B cell (primary cell): ENCODE measurements at regions not wholly inside any gene's neighbourhood (a gene's known extent, or its start where the extent isn't known, plus 50 kb on each side); places are given as distances from the start of the nearest gene placed in this dataset.

Experiments used
- ATAC-seq: fragments of 200-7000 bp; cut with Tn5 transposase; one replicate; pipeline ENCODE4 v1.10.0; 2021; ENCODE audit warnings: low read depth, mild to moderate bottlenecking, moderate number of reproducible peaks, moderate library complexity
- CTCF ChIA-PET: fragments of 350-600 bp; sonication (Branson Sonifier 250); formaldehyde crosslinking; loops from one replicate; lab custom pipeline; 2021; ENCODE audit warnings: antibody characterized with exemption, inconsistent platforms; lab: Charles Lee
- POLR2A ChIA-PET: fragments of 350-600 bp; sonication (Branson Sonifier 250); formaldehyde crosslinking; loops from one replicate; lab custom pipeline; 2021; ENCODE audit warnings: antibody characterized with exemption; lab: Charles Lee
- DNase-seq: peaks from one replicate; pipeline ENCODE4 v3.0.0; 2013
- H2AFZ ChIP-seq: 2 replicates; pipeline ENCODE4 v1.6.1; 2012; ENCODE audit warnings: mild to moderate bottlenecking, low read depth, low read length; ENCODE audit not compliant: insufficient read depth, poor library complexity, severe bottlenecking
- H3K27ac ChIP-seq, 2 donors: 1 replicate in 1 of 2; 2 replicates in 1 of 2; pipeline ENCODE4 v1.5.1; 2012 to 2013; ENCODE audit warnings: low read length in 2 of 2, mild to moderate bottlenecking in 2 of 2, moderate library complexity in 1 of 2
- H3K27me3 ChIP-seq, 4 experiments: fragments of 200-600 bp in 1 of 4; sonication (generic) in 1 of 4; replicated peaks in 1 of 4; 1 replicate in 2 of 4; 2 replicates in 2 of 4; pipeline versions ENCODE4 v1.6.1 to v1.7.0; 2013 to 2016; ENCODE audit warnings: low read length in 3 of 4, mild to moderate bottlenecking in 2 of 4, mixed read lengths in 1 of 4, moderate library complexity in 1 of 4; ENCODE audit not compliant: insufficient read depth in 4 of 4, control insufficient read depth in 3 of 4; ENCODE audit errors: control extremely low read depth in 1 of 4
- H3K36me3 ChIP-seq, 2 experiments: replicated peaks in 1 of 2; 1 replicate in 1 of 2; 2 replicates in 1 of 2; pipeline versions ENCODE4 v1.6.1 to v1.7.1; 2013; ENCODE audit warnings: low read length in 1 of 2; ENCODE audit not compliant: insufficient read depth in 2 of 2, control insufficient read depth in 1 of 2; ENCODE audit errors: control extremely low read depth in 1 of 2, extremely low read depth in 1 of 2
- H3K4me1 ChIP-seq, 2 donors: fragments of 200-600 bp in 1 of 2; sonication (generic) in 1 of 2; 1 replicate in 1 of 2; 2 replicates in 1 of 2; pipeline versions ENCODE4 v1.5.1 to v1.6.1; 2013 to 2017; ENCODE audit warnings: low read length in 2 of 2; ENCODE audit not compliant: control insufficient read depth in 2 of 2, insufficient read depth in 2 of 2
- H3K4me2 ChIP-seq: replicated peaks from 2 replicates; pipeline ENCODE3; 2012; ENCODE audit warnings: mild to moderate bottlenecking, low read depth, low read length; ENCODE audit not compliant: poor library complexity, severe bottlenecking
- H3K4me3 ChIP-seq, 5 experiments: fragments of 200-600 bp in 1 of 5; sonication (generic) in 1 of 5; 1 replicate in 3 of 5; 2 replicates in 2 of 5; pipeline versions ENCODE4 v1.5.1 to v1.7.0; 2011 to 2016; ENCODE audit warnings: low read length in 4 of 5, mild to moderate bottlenecking in 4 of 5, low read depth in 2 of 5, control low read depth in 1 of 5, moderate library complexity in 1 of 5; ENCODE audit not compliant: insufficient read depth in 1 of 5; ENCODE audit errors: control extremely low read depth in 1 of 5, extremely low read depth in 1 of 5
- H3K79me2 ChIP-seq: fragments of 200-600 bp; sonication (generic); one replicate; pipeline ENCODE4 v1.6.0; 2016; ENCODE audit warnings: low read length; ENCODE audit not compliant: control insufficient read depth, insufficient read depth
- H3K9ac ChIP-seq: fragments of 200-600 bp; sonication (generic); 2 replicates; pipeline ENCODE4 v1.6.1; 2017; ENCODE audit warnings: mild to moderate bottlenecking, low read length, moderate library complexity
- H3K9me3 ChIP-seq, 3 donors: one replicate each; pipeline versions ENCODE4 v1.6.1 to v1.7.1; 2013; ENCODE audit warnings: low read length in 2 of 3; ENCODE audit not compliant: control insufficient read depth in 2 of 3, insufficient read depth in 1 of 3; ENCODE audit errors: control extremely low read depth in 1 of 3
- H4K20me1 ChIP-seq: 2 replicates; pipeline ENCODE4 v1.6.0; 2012; ENCODE audit warnings: mild to moderate bottlenecking, low read length; ENCODE audit not compliant: insufficient read depth, control insufficient read depth, poor library complexity, severe bottlenecking
- H3K27ac Mint-ChIP-seq: one replicate; pipeline ENCODE4 v1.8.0; 2021; ENCODE audit warnings: mixed read lengths
- H3K27me3 Mint-ChIP-seq: one replicate; pipeline ENCODE4 v1.8.0; 2021; ENCODE audit warnings: mixed read lengths
- H3K4me1 Mint-ChIP-seq: one replicate; pipeline ENCODE4 v1.8.0; 2021; ENCODE audit warnings: mixed read lengths
- H3K4me3 Mint-ChIP-seq: one replicate; pipeline ENCODE4 v1.8.0; 2021; ENCODE audit warnings: mixed read lengths
- H3K9me3 Mint-ChIP-seq: one replicate; pipeline ENCODE4 v1.8.0; 2022; ENCODE audit warnings: mixed read lengths; ENCODE audit not compliant: insufficient read depth
- EZH2 ChIP-seq: IDR thresholded peaks from 2 replicates; pipeline ENCODE4 v1.6.1; 2012; ENCODE audit warnings: borderline replicate concordance, low read depth, mild to moderate bottlenecking, moderate library complexity, low read length; ENCODE audit not compliant: insufficient read depth, poor library complexity, severe bottlenecking
- WGBS: methylation state at CpG from one replicate; pipeline ENCODE4 v1.1.5; 2013; ENCODE audit warnings: missing lambda C conversion rate; ENCODE audit not compliant: insufficient coverage; 5-methylcytosine and 5-hydroxymethylcytosine counted together
- intact Hi-C: fragments of 100-400 bp; cut with micrococcal nuclease; formaldehyde crosslinking; loops from one replicate; pipeline ENCODE4 v1.10.0; 2022
- TF ChIP-seq, protein P1 (sequence below): fragments of 200-600 bp; IDR thresholded peaks from one replicate; pipeline ENCODE4 v1.8.0; 2022; ENCODE audit warnings: antibody characterized with exemption, mild to moderate bottlenecking

DNA sequence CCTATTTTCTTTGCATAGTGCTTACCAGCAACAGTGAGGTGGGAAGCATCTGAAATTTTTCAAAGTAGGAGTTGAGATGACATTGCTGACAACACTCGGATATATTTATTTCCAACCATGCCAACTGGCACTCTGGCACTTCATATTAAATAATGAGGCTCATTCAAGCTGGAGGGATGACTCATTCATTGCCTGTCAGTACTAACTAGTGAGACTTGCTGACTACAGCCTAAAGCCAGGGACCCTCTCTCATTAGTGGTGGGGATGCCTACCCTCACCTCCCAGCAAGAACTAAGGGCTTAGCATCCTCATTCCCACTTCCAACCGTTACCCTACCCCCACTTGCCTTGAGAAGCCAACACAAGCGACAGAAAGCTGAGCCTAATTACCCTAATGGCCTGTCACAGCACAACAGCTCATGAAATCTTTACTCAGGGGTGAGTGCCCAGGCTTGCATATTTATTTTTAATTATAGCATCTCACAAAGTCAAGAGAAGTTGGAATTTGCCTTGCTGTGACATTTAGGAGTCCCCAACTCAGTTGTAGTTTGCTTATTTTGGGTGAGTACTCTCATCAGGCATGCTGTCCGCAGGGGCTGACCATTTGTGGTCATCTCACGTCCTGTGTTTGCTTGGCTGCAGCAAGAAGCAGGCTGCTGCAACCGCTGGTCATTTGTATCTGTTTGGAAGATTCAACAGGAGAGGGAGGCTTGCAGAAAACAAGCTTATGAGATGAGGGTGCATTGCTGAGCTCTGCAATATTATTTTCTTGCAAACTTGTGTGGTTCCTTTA lies 181.6 kb upstream of the POU2AF2 start:
- intact Hi-C loops: no loop called here
- 78% methylated on average over 4 of the region's 6 CpGs for WGBS
- TF ChIP-seq, protein P1, sequence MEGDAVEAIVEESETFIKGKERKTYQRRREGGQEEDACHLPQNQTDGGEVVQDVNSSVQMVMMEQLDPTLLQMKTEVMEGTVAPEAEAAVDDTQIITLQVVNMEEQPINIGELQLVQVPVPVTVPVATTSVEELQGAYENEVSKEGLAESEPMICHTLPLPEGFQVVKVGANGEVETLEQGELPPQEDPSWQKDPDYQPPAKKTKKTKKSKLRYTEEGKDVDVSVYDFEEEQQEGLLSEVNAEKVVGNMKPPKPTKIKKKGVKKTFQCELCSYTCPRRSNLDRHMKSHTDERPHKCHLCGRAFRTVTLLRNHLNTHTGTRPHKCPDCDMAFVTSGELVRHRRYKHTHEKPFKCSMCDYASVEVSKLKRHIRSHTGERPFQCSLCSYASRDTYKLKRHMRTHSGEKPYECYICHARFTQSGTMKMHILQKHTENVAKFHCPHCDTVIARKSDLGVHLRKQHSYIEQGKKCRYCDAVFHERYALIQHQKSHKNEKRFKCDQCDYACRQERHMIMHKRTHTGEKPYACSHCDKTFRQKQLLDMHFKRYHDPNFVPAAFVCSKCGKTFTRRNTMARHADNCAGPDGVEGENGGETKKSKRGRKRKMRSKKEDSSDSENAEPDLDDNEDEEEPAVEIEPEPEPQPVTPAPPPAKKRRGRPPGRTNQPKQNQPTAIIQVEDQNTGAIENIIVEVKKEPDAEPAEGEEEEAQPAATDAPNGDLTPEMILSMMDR: no peak
- TF ChIP-seq EZH2: no peak
- H3K9me3 Mint-ChIP-seq: peaks cover 3% of the 10 kb centered on the region
- H3K9me3 ChIP-seq: peaks cover 0 to 6% (median 2%) of the 10 kb centered on the region in 3 donors
- no peaks in the 10 kb centered on the region for H3K4me1 ChIP-seq
- CTCF ChIA-PET: no interaction called here
- ATAC-seq (no peak), DNase-seq (no peak)
- no peak overlapping the region for H3K27ac ChIP-seq
- H3K36me3 ChIP-seq: no peaks in the 10 kb centered on the region
- no peak overlapping the region for H2AFZ ChIP-seq
- H4K20me1 ChIP-seq: no peaks in the 10 kb centered on the region
- H3K27me3 Mint-ChIP-seq: no peaks in the 10 kb centered on the region
- POLR2A ChIA-PET: no interaction called here
- H3K4me1 Mint-ChIP-seq: no peaks in the 10 kb centered on the region
- H3K4me3 Mint-ChIP-seq: no peak overlapping the region
- H3K4me2 ChIP-seq: no peak overlapping the region
- H3K27me3 ChIP-seq: peaks cover 0 to 3% (median 0%) of the 10 kb centered on the region in 4 experiments
- no peak overlapping the region for H3K4me3 ChIP-seq
- H3K79me2 ChIP-seq: no peaks in the 10 kb centered on the region
- no peak overlapping the region for H3K27ac Mint-ChIP-seq
- H3K9ac ChIP-seq: no peak overlapping the region

DNA sequence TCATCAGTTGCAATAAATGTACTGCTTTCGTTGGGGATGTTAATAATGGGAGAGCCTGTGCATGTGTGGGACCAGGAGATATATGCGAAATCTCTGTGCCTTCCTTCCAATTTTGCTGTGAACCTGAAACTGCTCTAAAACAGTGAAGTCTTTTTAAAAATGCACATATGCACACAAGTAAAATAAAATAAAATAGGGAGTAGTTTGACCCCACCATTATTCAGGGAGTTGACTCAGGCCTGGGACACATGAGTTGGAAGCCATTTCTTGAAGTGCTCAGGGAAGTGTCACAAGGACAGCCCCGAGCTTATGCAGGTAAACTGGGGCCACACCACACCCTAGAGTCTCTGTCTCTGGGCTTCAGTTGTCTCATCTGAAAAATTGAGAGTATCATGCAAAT lies 183.1 kb upstream of the POU2AF2 start:
- Histone ChIP-seq H3K27ac (no peak overlapping the region), H2AFZ (no peak overlapping the region), H3K4me1 (no peaks in the 10 kb centered on the region), H3K9me3 (peaks cover 0 to 3% (median 0%) of the 10 kb centered on the region in 3 donors), H3K27me3 (peaks cover 0 to 3% (median 0%) of the 10 kb centered on the region in 4 experiments), H3K36me3 (no peaks in the 10 kb centered on the region), H3K9ac (no peak overlapping the region), H3K4me3 (no peak overlapping the region), H3K4me2 (no peak overlapping the region), H4K20me1 (no peaks in the 10 kb centered on the region), H3K79me2 (no peaks in the 10 kb centered on the region)
- TF ChIP-seq, protein P1: no peak
- Mint-ChIP-seq H3K4me3 (no peak overlapping the region), H3K9me3 (no peaks in the 10 kb centered on the region), H3K27ac (no peak overlapping the region), H3K4me1 (no peaks in the 10 kb centered on the region), H3K27me3 (no peaks in the 10 kb centered on the region)
- WGBS: no CpG with 5 or more reads among the region's 3 CpGs
- no peak for DNase-seq
- intact Hi-C loops: no loop called here
- CTCF ChIA-PET: no interaction called here
- no peak for ATAC-seq
- POLR2A ChIA-PET: no interaction called here
